GM23248 (cell line): ENCODE measurements at regions not wholly inside any gene's neighbourhood (a gene's known extent, or its start where the extent isn't known, plus 50 kb on each side); places are given as distances from the start of the nearest gene placed in this dataset.

Source experiments
- DNase-seq: peaks from one replicate; pipeline ENCODE4 v3.0.0-alpha.2; 2015
- H2AFZ ChIP-seq: fragments of 200-600 bp; sonication (generic); 2 replicates; pipeline ENCODE4 v1.6.1; 2016; ENCODE audit warnings: antibody characterized with exemption
- H3F3A ChIP-seq: fragments of 200-600 bp; sonication (generic); 2 replicates; pipeline ENCODE4 v1.6.1; 2016; ENCODE audit warnings: mild to moderate bottlenecking, antibody characterized with exemption, mixed run types; ENCODE audit not compliant: insufficient read depth
- H3K27ac ChIP-seq: fragments of 200-600 bp; sonication (generic); 2 replicates; pipeline ENCODE4 v1.5.1; 2016; ENCODE audit warnings: mild to moderate bottlenecking
- H3K27me3 ChIP-seq: fragments of 200-600 bp; sonication (generic); replicated peaks from 2 replicates; pipeline ENCODE4 v1.6.1; 2016; ENCODE audit warnings: mild to moderate bottlenecking; ENCODE audit not compliant: insufficient read depth
- H3K36me3 ChIP-seq: fragments of 200-600 bp; sonication (generic); 2 replicates; pipeline ENCODE4 v1.6.1; 2016; ENCODE audit warnings: low read depth, mild to moderate bottlenecking
- H3K4me1 ChIP-seq: fragments of 200-600 bp; sonication (generic); 2 replicates; pipeline ENCODE4 v1.6.1; 2016; ENCODE audit warnings: mild to moderate bottlenecking; ENCODE audit not compliant: insufficient read depth
- H3K4me2 ChIP-seq: fragments of 200-600 bp; sonication (generic); one replicate; pipeline ENCODE4 v1.6.1; 2016; ENCODE audit warnings: mild to moderate bottlenecking; ENCODE audit not compliant: unreplicated experiment
- H3K4me3 ChIP-seq: fragments of 200-600 bp; sonication (generic); 2 replicates; pipeline ENCODE4 v1.5.1; 2016; ENCODE audit warnings: mild to moderate bottlenecking
- H3K79me2 ChIP-seq: fragments of 200-600 bp; sonication (generic); 2 replicates; pipeline ENCODE4 v1.6.1; 2016; ENCODE audit warnings: mild to moderate bottlenecking; ENCODE audit not compliant: insufficient read depth
- H3K9ac ChIP-seq: fragments of 200-600 bp; sonication (generic); 2 replicates; pipeline ENCODE4 v1.6.1; 2016; ENCODE audit warnings: mild to moderate bottlenecking
- H3K9me2 ChIP-seq: fragments of 200-600 bp; sonication (generic); 2 replicates; pipeline ENCODE4 v1.6.1; 2016; ENCODE audit warnings: mixed run types, mild to moderate bottlenecking, moderate library complexity; ENCODE audit not compliant: insufficient read depth
- H3K9me3 ChIP-seq: fragments of 200-600 bp; sonication (generic); one replicate; pipeline ENCODE4 v1.6.1; 2017; ENCODE audit warnings: low read depth
- H4K20me1 ChIP-seq: fragments of 200-600 bp; sonication (generic); 2 replicates; pipeline ENCODE4 v1.6.0; 2016; ENCODE audit not compliant: insufficient read depth
- EZH2 ChIP-seq: fragments of 200-600 bp; sonication (generic); IDR thresholded peaks from 2 replicates; pipeline ENCODE4 v1.6.1; 2018; ENCODE audit warnings: antibody characterized with exemption, mild to moderate bottlenecking; ENCODE audit not compliant: insufficient read depth, poor library complexity, severe bottlenecking
- EZH2phosphoT487 ChIP-seq: fragments of 200-600 bp; sonication (generic); IDR thresholded peaks from 2 replicates; pipeline ENCODE4 v1.6.1; 2018; ENCODE audit warnings: antibody characterized with exemption, moderate library complexity, mild to moderate bottlenecking, low read depth; ENCODE audit not compliant: insufficient read depth
- WGBS, 2 experiments: methylation state at CpG; one replicate each; pipeline ENCODE4 v1.1.6; 2015 to 2017; ENCODE audit warnings: low lambda C conversion rate in 2 of 2, low coverage in 1 of 2; ENCODE audit errors: missing lambda C conversion rate in 2 of 2; 5-methylcytosine and 5-hydroxymethylcytosine counted together
- in situ Hi-C: fragments of 300-500 bp; cut with MboI; formaldehyde crosslinking; loops from 2 replicates; pipeline ENCODE4 v1.15.0; 2020

- Histone ChIP-seq H3K9ac (no peak overlapping the region), H3K4me1 (peaks cover 13% of the 10 kb centered on the region), H3K36me3 (no peaks in the 10 kb centered on the region), H3K4me2 (peak overlapping the region; percentile 87), H3K79me2 (no peaks in the 10 kb centered on the region), H2AFZ (no peak overlapping the region), H3K9me3 (no peaks in the 10 kb centered on the region), H3K27ac (no peak overlapping the region), H3K9me2 (no peaks in the 10 kb centered on the region), H4K20me1 (no peaks in the 10 kb centered on the region), H3K4me3 (no peak overlapping the region), H3F3A (peaks cover 10% of the 10 kb centered on the region; the same call in 1 of the 2 replicates), H3K27me3 (no peaks in the 10 kb centered on the region; the same call in 1 of the 2 replicates)
- DNase-seq = peak; percentile 70
- TF ChIP-seq EZH2phosphoT487 (no peak), EZH2 (no peak)
- in situ Hi-C loops = loop anchor here (10.0 kb wide), 3 partner anchors 107 to 557 kb away; no protein-coding TSS in a partner anchor
- WGBS, 2 experiments = 3 to 4% methylated on average over 2 of the region's 2 CpGs
Observed at GRCh38 chr1:192477630-192478029, 97.9 kb upstream of the RGS1 start.

- Histone ChIP-seq H3K9ac (peak overlapping the region; percentile 17; the same call in 1 of the 2 replicates), H3F3A (peaks cover 33% of the 10 kb centered on the region), H3K36me3 (no peaks in the 10 kb centered on the region), H3K4me2 (peak overlapping the region; percentile 39), H3K9me3 (no peaks in the 10 kb centered on the region), H3K27ac (peak overlapping the region; percentile 77), H3K27me3 (no peaks in the 10 kb centered on the region), H4K20me1 (no peaks in the 10 kb centered on the region), H2AFZ (no peak overlapping the region), H3K9me2 (no peaks in the 10 kb centered on the region), H3K4me1 (peaks cover 29% of the 10 kb centered on the region), H3K4me3 (no peak overlapping the region), H3K79me2 (no peaks in the 10 kb centered on the region)
- in situ Hi-C loops = no loop called here
- peak; percentile 94 for DNase-seq
- TF ChIP-seq EZH2phosphoT487 = no peak
- TF ChIP-seq EZH2 = no peak
- 5 to 6% methylated on average over 1 of the region's 1 CpG for WGBS, 2 experiments
Observed at GRCh38 chr1:192485692-192486436, 89.7 kb upstream of the RGS1 start.

- Histone ChIP-seq H3K9me2 (no peaks in the 10 kb centered on the region), H4K20me1 (no peaks in the 10 kb centered on the region), H3K9ac (no peak overlapping the region), H3K36me3 (no peaks in the 10 kb centered on the region), H3K4me3 (no peak overlapping the region), H3K27me3 (no peaks in the 10 kb centered on the region), H3K9me3 (no peaks in the 10 kb centered on the region), H3F3A (peaks cover 33% of the 10 kb centered on the region), H3K79me2 (no peaks in the 10 kb centered on the region), H3K27ac (no peak overlapping the region), H2AFZ (no peak overlapping the region), H3K4me2 (no peak overlapping the region), H3K4me1 (peaks cover 32% of the 10 kb centered on the region)
- in situ Hi-C loops = no loop called here
- no peak for DNase-seq
- TF ChIP-seq EZH2 (no peak), EZH2phosphoT487 (no peak)
Observed at GRCh38 chr1:192488058-192488457, 87.5 kb upstream of the RGS1 start.

GRCh38 chr1:192489047-192489446, 86.5 kb upstream of the RGS1 start:
- no peak overlapping the region for H3K4me3 ChIP-seq
- no peaks in the 10 kb centered on the region for H4K20me1 ChIP-seq
- H3K4me2 ChIP-seq = peak overlapping the region; percentile 46
- in situ Hi-C loops = no loop called here
- no peak overlapping the region for H2AFZ ChIP-seq
- no peaks in the 10 kb centered on the region for H3K9me3 ChIP-seq
- no peaks in the 10 kb centered on the region for H3K27me3 ChIP-seq
- H3K79me2 ChIP-seq = no peaks in the 10 kb centered on the region
- TF ChIP-seq EZH2 (no peak), EZH2phosphoT487 (no peak)
- 0 to 3% methylated on average over 1 of the region's 1 CpG for WGBS, 2 experiments
- H3K27ac ChIP-seq = peak overlapping the region; percentile 82
- peaks cover 33% of the 10 kb centered on the region for H3F3A ChIP-seq
- peak; percentile 55 for DNase-seq
- H3K36me3 ChIP-seq = no peaks in the 10 kb centered on the region
- H3K9ac ChIP-seq = peak overlapping the region; percentile 64
- H3K9me2 ChIP-seq = no peaks in the 10 kb centered on the region
- peaks cover 32% of the 10 kb centered on the region for H3K4me1 ChIP-seq
